WI38 (cell line): ENCODE measurements at regions not wholly inside any gene's neighbourhood (a gene's known extent, or its start where the extent isn't known, plus 50 kb on each side); places are given as distances from the start of the nearest gene placed in this dataset.

Experiments used
- H3K4me3 ChIP-seq: 2 replicates; pipeline ENCODE4 v1.5.1; 2011; ENCODE audit warnings: low read depth, mild to moderate bottlenecking, control low read depth, low read length
- CTCF ChIP-seq: IDR thresholded peaks from 2 replicates; pipeline ENCODE4 v1.5.1; 2012; ENCODE audit warnings: low read depth, mild to moderate bottlenecking, control low read depth, low read length

- H3K4me3 ChIP-seq, result no peak overlapping the region
- no peak for TF ChIP-seq CTCF
Observed at GRCh38 chr11:119831011-119831410, 102.0 kb upstream of the NECTIN1 start.

- no peak for TF ChIP-seq CTCF
- no peak overlapping the region for H3K4me3 ChIP-seq
Observed at GRCh38 chr11:119830400-119830799, 101.4 kb upstream of the NECTIN1 start.

- no peak overlapping the region for H3K4me3 ChIP-seq
- no peak for TF ChIP-seq CTCF
Observed at GRCh38 chr11:119829402-119829801, 100.4 kb upstream of the NECTIN1 start.

GRCh38 chr11:119828819-119829218 is 99.8 kb upstream of the NECTIN1 start:
- no peak for TF ChIP-seq CTCF
- no peak overlapping the region for H3K4me3 ChIP-seq

GRCh38 chr11:119828006-119828405 is 99.0 kb upstream of the NECTIN1 start:
- no peak overlapping the region for H3K4me3 ChIP-seq

GRCh38 chr11:119827113-119827512 is 98.1 kb upstream of the NECTIN1 start:
- no peak for TF ChIP-seq CTCF
- no peak overlapping the region for H3K4me3 ChIP-seq

More at GRCh38 chr11:119828006-119828405, 99.0 kb upstream of the NECTIN1 start:
- TF ChIP-seq CTCF, result no peak

- no peak overlapping the region for H3K4me3 ChIP-seq
- no peak for TF ChIP-seq CTCF
Observed at GRCh38 chr11:119823077-119823476, 94.1 kb upstream of the NECTIN1 start.
